BJ (cell line): ENCODE measurements at regions not wholly inside any gene's neighbourhood (a gene's known extent, or its start where the extent isn't known, plus 50 kb on each side); places are given as distances from the start of the nearest gene placed in this dataset.

Source experiments
- CTCF ChIA-PET: fragments of 350-600 bp; formaldehyde crosslinking; extraction: SDS; loops from one replicate; lab custom pipeline; 2021; ENCODE audit warnings: antibody characterized with exemption, inconsistent platforms; lab: Yijun Ruan, JAX
- POLR2A ChIA-PET: fragments of 300-600 bp; sonication (Branson Sonifier 250); formaldehyde crosslinking; extraction: SDS; loops from one replicate; lab custom pipeline; 2021; ENCODE audit warnings: antibody characterized with exemption; lab: Charles Lee
- DNase-seq: peaks from one replicate; pipeline ENCODE4 v3.0.0-alpha.2; 2011; ENCODE audit warnings: low read depth
- H3K27me3 ChIP-seq: 2 replicates; pipeline ENCODE4 v1.6.0; 2011; ENCODE audit warnings: low read length; ENCODE audit not compliant: control insufficient read depth, insufficient read depth
- H3K36me3 ChIP-seq: 2 replicates; pipeline ENCODE4 v1.5.1; 2011; ENCODE audit warnings: low read length; ENCODE audit not compliant: control insufficient read depth, insufficient read depth
- H3K4me3 ChIP-seq: 2 replicates; pipeline ENCODE4 v1.5.1; 2011; ENCODE audit warnings: low read depth, mild to moderate bottlenecking, control low read depth, low read length
- TF ChIP-seq, protein P1 (sequence below): IDR thresholded peaks from 2 replicates; pipeline ENCODE4 v1.5.1; 2011; ENCODE audit warnings: low read depth, mild to moderate bottlenecking, control low read depth, inconsistent platforms, low read length, moderate library complexity; ENCODE audit not compliant: insufficient read depth

DNA sequence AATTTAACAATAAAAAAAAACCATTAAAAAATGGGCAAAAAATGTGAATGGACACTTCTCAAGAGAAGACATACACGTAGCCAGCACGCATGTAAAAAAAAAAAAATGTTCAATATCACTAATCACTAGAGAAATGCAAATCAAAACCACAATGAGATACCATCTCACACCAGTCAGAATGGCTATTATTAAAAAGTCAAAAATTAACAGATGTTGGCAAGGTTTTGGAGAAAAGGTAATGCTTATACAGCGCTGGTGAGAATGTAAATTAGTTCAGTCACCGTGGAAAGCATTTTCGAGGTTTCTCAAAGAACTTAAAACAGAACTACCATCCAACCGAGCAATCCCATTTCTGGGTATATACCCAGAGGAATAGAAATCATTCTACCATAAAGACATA, 1091.5 kb upstream of the B3GALT2 start:
- DNase-seq, result no peak
- CTCF ChIA-PET, result no interaction called here
- no peak overlapping the region for H3K4me3 ChIP-seq
- TF ChIP-seq, protein P1, sequence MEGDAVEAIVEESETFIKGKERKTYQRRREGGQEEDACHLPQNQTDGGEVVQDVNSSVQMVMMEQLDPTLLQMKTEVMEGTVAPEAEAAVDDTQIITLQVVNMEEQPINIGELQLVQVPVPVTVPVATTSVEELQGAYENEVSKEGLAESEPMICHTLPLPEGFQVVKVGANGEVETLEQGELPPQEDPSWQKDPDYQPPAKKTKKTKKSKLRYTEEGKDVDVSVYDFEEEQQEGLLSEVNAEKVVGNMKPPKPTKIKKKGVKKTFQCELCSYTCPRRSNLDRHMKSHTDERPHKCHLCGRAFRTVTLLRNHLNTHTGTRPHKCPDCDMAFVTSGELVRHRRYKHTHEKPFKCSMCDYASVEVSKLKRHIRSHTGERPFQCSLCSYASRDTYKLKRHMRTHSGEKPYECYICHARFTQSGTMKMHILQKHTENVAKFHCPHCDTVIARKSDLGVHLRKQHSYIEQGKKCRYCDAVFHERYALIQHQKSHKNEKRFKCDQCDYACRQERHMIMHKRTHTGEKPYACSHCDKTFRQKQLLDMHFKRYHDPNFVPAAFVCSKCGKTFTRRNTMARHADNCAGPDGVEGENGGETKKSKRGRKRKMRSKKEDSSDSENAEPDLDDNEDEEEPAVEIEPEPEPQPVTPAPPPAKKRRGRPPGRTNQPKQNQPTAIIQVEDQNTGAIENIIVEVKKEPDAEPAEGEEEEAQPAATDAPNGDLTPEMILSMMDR, result no peak
- H3K36me3 ChIP-seq, result no peaks in the 10 kb centered on the region
- no peaks in the 10 kb centered on the region for H3K27me3 ChIP-seq
- POLR2A ChIA-PET, result no interaction called here

DNA sequence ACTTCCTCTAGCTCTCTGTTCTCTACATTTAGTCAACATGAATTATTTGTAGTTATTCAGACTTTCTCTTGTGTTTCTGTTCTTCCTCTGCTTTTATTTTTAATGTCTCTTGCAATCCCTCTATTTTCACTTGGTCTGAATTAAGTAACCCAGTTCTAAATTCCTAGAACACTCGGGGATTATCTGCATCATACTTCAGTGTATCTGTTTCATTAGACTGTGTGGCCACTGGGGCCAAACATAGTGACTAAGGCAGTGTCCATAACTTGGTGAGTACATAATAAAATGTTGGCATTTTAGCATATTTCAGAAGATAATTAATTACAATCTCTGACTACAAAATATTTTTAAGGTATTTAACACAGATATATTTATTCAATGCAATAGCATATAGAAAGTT, 1087.2 kb upstream of the B3GALT2 start:
- no peak for DNase-seq
- TF ChIP-seq, protein P1, result no peak
- ChIA-PET POLR2A (no interaction called here), CTCF (interaction anchor here (0.6 kb wide), 1 partner anchor 45 kb away, joined by 3 read pairs; no protein-coding TSS in a partner anchor)
- H3K4me3 ChIP-seq, result no peak overlapping the region
- no peaks in the 10 kb centered on the region for H3K36me3 ChIP-seq
- no peaks in the 10 kb centered on the region for H3K27me3 ChIP-seq

DNA sequence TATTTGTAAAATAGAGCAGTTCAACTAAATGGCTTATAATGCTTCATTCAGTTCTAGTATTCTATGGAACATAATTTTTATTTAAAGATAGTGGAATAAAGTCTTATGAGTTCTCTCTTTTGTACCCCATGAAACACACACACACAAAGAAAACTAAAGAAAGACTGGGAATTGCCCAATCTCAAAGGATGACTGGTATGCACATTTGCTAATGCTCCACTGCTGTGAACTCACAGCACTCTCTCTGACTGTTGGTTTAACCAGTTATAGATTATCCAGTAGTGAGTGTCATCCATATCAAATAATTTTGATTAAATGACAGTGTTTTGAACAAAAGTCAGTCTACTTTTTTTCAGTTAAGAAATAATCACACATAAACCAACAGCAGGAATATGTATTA, 1082.4 kb upstream of the B3GALT2 start:
- Histone ChIP-seq H3K27me3 (no peaks in the 10 kb centered on the region), H3K4me3 (no peak overlapping the region), H3K36me3 (no peaks in the 10 kb centered on the region)
- DNase-seq, result peak; percentile 4
- POLR2A ChIA-PET, result no interaction called here
- CTCF ChIA-PET, result no interaction called here
- TF ChIP-seq, protein P1, result no peak

DNA sequence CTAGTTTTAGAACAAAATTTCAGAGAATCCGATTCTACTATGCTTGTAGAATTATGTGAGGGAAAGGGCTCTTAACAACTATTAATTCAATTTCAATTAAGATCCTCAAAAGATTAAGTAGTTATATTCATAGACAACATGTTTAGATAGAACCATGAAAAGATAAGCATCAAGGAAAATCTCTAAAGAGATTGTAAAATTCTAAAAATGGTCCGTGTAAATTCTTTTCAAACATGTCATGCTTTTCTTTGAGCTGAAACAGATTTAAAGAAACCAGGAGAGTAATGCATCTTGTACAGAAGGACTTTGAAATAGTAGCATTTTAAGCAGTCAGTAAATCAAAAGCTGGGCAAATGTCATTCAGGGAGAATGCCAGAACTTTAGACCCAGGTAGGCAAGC, 1080.6 kb upstream of the B3GALT2 start:
- H3K4me3 ChIP-seq, result no peak overlapping the region
- H3K36me3 ChIP-seq, result no peaks in the 10 kb centered on the region
- DNase-seq, result peak; percentile 37
- POLR2A ChIA-PET, result no interaction called here
- CTCF ChIA-PET, result interaction anchor here (1.5 kb wide), 1 partner anchor 13 kb away, joined by 3 read pairs; no protein-coding TSS in a partner anchor
- no peaks in the 10 kb centered on the region for H3K27me3 ChIP-seq
- TF ChIP-seq, protein P1, result no peak

DNA sequence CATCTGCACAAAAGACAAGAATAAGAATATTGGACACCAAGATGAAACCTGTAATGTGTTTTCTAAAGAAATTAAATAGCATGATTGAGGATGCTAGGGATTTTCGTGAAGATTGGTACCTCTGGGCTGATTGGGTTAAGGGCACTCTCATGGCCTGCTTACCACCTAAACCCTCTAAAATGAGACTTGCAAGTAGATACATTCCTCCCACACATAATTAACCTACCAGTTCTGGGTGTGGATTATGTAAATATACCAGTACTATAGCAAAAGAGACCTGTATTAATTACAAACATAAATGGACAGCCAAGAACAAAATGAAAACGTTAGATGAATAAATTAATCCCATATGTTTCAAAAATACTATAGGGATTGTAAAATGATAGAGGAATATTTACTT, 1069.6 kb upstream of the B3GALT2 start:
- no peak for DNase-seq
- CTCF ChIA-PET, result no interaction called here
- TF ChIP-seq, protein P1, result no peak
- Histone ChIP-seq H3K27me3 (no peaks in the 10 kb centered on the region), H3K36me3 (no peaks in the 10 kb centered on the region), H3K4me3 (no peak overlapping the region)
- POLR2A ChIA-PET, result no interaction called here
